ENCODE measurements at regions not wholly inside any gene's neighbourhood (a gene's known extent, or its start where the extent isn't known, plus 50 kb on each side); places are given as distances from the start of the nearest gene placed in this dataset.

DNA sequence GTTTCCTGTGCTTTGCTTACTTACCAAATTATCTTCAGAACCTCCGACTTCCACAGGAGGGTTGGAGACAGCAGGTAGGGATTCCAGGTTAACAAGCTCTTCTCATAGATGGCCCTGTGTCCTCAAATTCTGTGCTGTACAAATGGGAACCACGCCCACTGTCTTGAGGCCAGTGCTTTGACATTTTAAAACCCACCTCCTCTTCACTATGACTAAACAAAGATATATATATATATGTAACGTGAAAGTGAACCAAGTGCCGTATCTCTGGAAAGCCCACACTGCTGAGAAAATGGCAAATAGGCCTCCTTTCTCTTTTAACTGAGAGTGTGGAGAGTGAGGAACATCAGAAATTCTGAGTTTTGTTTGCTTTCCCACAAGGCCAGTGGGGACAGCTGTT is 99.6 kb downstream of the ZBTB18 start:
- TF ChIP-seq, protein P1, sequence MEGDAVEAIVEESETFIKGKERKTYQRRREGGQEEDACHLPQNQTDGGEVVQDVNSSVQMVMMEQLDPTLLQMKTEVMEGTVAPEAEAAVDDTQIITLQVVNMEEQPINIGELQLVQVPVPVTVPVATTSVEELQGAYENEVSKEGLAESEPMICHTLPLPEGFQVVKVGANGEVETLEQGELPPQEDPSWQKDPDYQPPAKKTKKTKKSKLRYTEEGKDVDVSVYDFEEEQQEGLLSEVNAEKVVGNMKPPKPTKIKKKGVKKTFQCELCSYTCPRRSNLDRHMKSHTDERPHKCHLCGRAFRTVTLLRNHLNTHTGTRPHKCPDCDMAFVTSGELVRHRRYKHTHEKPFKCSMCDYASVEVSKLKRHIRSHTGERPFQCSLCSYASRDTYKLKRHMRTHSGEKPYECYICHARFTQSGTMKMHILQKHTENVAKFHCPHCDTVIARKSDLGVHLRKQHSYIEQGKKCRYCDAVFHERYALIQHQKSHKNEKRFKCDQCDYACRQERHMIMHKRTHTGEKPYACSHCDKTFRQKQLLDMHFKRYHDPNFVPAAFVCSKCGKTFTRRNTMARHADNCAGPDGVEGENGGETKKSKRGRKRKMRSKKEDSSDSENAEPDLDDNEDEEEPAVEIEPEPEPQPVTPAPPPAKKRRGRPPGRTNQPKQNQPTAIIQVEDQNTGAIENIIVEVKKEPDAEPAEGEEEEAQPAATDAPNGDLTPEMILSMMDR (IDR thresholded peaks at IDR 0.05): no peak
- TF ChIP-seq, protein P2, sequence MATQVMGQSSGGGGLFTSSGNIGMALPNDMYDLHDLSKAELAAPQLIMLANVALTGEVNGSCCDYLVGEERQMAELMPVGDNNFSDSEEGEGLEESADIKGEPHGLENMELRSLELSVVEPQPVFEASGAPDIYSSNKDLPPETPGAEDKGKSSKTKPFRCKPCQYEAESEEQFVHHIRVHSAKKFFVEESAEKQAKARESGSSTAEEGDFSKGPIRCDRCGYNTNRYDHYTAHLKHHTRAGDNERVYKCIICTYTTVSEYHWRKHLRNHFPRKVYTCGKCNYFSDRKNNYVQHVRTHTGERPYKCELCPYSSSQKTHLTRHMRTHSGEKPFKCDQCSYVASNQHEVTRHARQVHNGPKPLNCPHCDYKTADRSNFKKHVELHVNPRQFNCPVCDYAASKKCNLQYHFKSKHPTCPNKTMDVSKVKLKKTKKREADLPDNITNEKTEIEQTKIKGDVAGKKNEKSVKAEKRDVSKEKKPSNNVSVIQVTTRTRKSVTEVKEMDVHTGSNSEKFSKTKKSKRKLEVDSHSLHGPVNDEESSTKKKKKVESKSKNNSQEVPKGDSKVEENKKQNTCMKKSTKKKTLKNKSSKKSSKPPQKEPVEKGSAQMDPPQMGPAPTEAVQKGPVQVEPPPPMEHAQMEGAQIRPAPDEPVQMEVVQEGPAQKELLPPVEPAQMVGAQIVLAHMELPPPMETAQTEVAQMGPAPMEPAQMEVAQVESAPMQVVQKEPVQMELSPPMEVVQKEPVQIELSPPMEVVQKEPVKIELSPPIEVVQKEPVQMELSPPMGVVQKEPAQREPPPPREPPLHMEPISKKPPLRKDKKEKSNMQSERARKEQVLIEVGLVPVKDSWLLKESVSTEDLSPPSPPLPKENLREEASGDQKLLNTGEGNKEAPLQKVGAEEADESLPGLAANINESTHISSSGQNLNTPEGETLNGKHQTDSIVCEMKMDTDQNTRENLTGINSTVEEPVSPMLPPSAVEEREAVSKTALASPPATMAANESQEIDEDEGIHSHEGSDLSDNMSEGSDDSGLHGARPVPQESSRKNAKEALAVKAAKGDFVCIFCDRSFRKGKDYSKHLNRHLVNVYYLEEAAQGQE (IDR thresholded peaks at IDR 0.05; ENCODE audit: insufficient read depth in 1 of 2, low read depth in 2 of 2, low read length in 1 of 2): no peak
- no peak for TF ChIP-seq POLR2AphosphoS5 (IDR thresholded peaks at IDR 0.05; ENCODE audit: low read depth, low read length)
- TF ChIP-seq TCF7L2 (IDR thresholded peaks at IDR 0.05; ENCODE audit: low read depth, low read length): no peak
- TF ChIP-seq SIN3A (IDR thresholded peaks at IDR 0.05; ENCODE audit: borderline replicate concordance, insufficient read depth, low read depth, low read length): no peak

All from Panc1 (cell line).